A673 (cell line): ENCODE measurements at regions not wholly inside any gene's neighbourhood (a gene's known extent, or its start where the extent isn't known, plus 50 kb on each side); places are given as distances from the start of the nearest gene placed in this dataset.

Experiments
- CTCF ChIP-seq: fragments of 300-800, 200-600 bp; sonication (generic); conservative IDR thresholded peaks from 2 replicates; pipeline ENCODE4 v1.5.1; 2017; ENCODE audit warnings: low read depth, mild to moderate bottlenecking, antibody characterized with exemption, low read length, moderate library complexity, mixed read lengths
- EZH2 ChIP-seq: fragments of 200-600 bp; sonication (generic); IDR thresholded peaks from 2 replicates; pipeline ENCODE4 v1.6.1; 2017; ENCODE audit warnings: borderline replicate concordance, low read depth, mild to moderate bottlenecking, mixed read lengths, antibody characterized with exemption, low read length; ENCODE audit not compliant: poor library complexity, severe bottlenecking

DNA sequence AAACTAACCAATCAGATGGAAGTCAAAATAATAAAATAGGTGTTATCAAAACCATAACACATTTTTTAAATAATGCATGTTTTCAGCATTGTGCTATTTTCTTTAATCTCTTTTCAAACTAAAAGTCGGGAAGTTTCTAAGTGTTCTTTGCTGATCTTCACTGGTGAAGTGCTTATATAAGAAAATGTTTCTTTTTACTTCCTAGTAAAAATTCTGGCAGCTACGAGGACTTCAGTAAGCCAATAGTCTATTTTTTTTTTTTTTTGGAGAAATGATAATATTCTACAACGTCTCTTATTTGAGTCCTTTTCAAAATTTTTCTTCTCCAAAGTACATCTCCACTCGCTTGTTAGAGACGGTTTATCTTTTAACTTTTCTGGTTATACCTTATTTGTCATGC is 448.0 kb downstream of the SLC6A15 start:
- TF ChIP-seq CTCF (no peak), EZH2 (no peak)
